Upper lobe of right lung (tissue), 1 donor: ENCODE measurements at regions not wholly inside any gene's neighbourhood (a gene's known extent, or its start where the extent isn't known, plus 50 kb on each side); places are given as distances from the start of the nearest gene placed in this dataset.
"Not testable (repeated sequence)": the region's sequence is repeated elsewhere in the genome, so short reads cannot be mapped to it uniquely, and the experiment has no call there.

Experiments
- ATAC-seq: fragments of 200-7000 bp; cut with Tn5 transposase; one replicate; pipeline ENCODE4 v1.9.1; 2020; ENCODE audit warnings: mild to moderate bottlenecking, moderate library complexity
- DNase-seq: peaks from one replicate; pipeline ENCODE4 v3.0.0-alpha.2; 2020
- H3K27ac ChIP-seq: fragments of 200-600 bp; one replicate; pipeline ENCODE4 v1.8.0; 2022
- H3K27me3 ChIP-seq: fragments of 200-600 bp; one replicate; pipeline ENCODE4 v1.8.0; 2022; ENCODE audit warnings: mild to moderate bottlenecking
- H3K36me3 ChIP-seq: fragments of 200-600 bp; one replicate; pipeline ENCODE4 v1.8.0; 2022
- H3K4me1 ChIP-seq: fragments of 200-600 bp; one replicate; pipeline ENCODE4 v1.8.0; 2022
- H3K4me3 ChIP-seq: fragments of 200-600 bp; one replicate; pipeline ENCODE4 v1.8.0; 2022; ENCODE audit warnings: mild to moderate bottlenecking
- H3K9me3 ChIP-seq: fragments of 200-600 bp; one replicate; pipeline ENCODE4 v1.8.0; 2022
- CTCF ChIP-seq: fragments of 200-600 bp; IDR thresholded peaks from one replicate; pipeline ENCODE4 v1.8.0; 2022; ENCODE audit warnings: antibody characterized with exemption
- intact Hi-C: fragments of 100-400 bp; cut with DNase I; formaldehyde crosslinking; loops from one replicate; pipeline ENCODE4 v1.11.0; 2022
- donor health status: DM: no; HTN: yes; CAD: no; lungs with severe emphysema.

DNA sequence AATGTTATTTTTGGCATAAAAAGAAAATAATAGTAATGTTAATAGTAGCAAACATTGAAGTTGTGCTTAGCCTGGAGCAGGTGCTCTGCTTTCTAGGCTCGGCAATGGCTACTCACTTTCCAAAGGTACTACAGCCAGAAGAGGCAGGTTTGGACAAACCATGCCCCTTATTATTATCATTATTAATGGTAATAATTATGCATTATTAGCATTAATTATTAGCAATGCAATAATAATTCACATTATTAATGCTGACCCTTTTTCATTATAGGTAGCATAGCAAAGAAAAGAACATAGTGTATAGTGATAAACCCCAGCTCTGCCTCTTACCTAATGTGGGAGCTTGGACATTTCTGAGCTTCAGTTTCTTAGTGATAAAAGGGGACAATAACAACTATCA lies 171.4 kb downstream of the EDEM1 start:
- Histone ChIP-seq H3K4me3 (no peak overlapping the region), H3K4me1 (no peaks in the 10 kb centered on the region), H3K36me3 (no peaks in the 10 kb centered on the region), H3K9me3 (no peaks in the 10 kb centered on the region), H3K27me3 (no peaks in the 10 kb centered on the region), H3K27ac (no peak overlapping the region)
- ATAC-seq: no peak
- no peak for TF ChIP-seq CTCF
- intact Hi-C loops: no loop called here
- DNase-seq: no peak

DNA sequence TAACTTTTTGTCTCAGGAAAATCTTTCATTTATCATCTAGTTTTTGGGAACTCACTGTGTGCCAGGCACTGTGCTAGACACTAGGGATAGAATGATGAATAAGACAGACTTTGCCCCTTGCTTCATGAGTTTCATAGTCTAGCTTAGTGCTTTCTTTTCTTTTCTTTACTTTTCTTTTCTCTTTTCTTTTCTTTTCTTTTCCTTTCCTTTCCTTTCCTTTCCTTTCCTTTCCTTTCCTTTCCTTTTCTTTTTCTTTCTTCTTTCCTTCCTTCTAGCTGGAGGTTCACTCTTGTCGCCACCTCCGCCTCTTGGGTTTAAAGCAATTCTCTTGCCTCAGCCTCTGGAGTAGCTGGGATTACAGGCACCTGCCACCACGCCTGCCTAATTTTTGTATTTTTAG lies 172.9 kb downstream of the EDEM1 start:
- Histone ChIP-seq H3K27ac (no peak overlapping the region), H3K36me3 (no peaks in the 10 kb centered on the region), H3K4me1 (no peaks in the 10 kb centered on the region), H3K4me3 (no peak overlapping the region), H3K27me3 (no peaks in the 10 kb centered on the region), H3K9me3 (no peaks in the 10 kb centered on the region)
- DNase-seq (no peak), ATAC-seq (no peak)
- intact Hi-C loops: no loop called here
- no peak for TF ChIP-seq CTCF

- Histone ChIP-seq H3K27ac (no peak overlapping the region), H3K36me3 (no peaks in the 10 kb centered on the region), H3K4me3 (no peak overlapping the region), H3K9me3 (no peaks in the 10 kb centered on the region), H3K27me3 (no peaks in the 10 kb centered on the region), H3K4me1 (no peaks in the 10 kb centered on the region)
- ATAC-seq: no peak
- DNase-seq: no peak
- TF ChIP-seq CTCF: no peak
- intact Hi-C loops: no loop called here
These were observed 179.2 kb downstream of the EDEM1 start for GRCh38 chr3:5366746-5367145.

DNA sequence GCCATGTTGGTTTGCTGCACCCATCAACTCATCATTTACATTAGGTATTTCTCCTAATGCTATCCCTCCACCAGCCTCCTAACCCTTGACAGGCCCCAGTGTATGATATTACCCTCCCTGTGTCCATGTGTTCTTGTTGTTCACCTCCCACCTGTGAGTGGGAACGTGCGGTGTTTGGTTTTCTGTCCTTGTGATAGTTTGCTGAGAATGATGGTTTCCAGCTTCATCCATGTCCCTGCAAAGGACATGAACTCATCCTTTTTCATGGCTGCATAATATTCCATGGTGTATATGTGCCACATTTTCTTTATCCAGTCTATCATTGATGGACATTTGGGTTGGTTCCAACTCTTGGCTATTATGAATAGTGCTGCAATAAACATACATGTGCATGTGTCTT lies 184.0 kb downstream of the EDEM1 start:
- intact Hi-C loops, H3K4me3 ChIP-seq, H3K9me3 ChIP-seq, H3K27ac ChIP-seq, ATAC-seq, H3K27me3 ChIP-seq, H3K4me1 ChIP-seq, DNase-seq, H3K36me3 ChIP-seq: not testable (repeated sequence)

DNA sequence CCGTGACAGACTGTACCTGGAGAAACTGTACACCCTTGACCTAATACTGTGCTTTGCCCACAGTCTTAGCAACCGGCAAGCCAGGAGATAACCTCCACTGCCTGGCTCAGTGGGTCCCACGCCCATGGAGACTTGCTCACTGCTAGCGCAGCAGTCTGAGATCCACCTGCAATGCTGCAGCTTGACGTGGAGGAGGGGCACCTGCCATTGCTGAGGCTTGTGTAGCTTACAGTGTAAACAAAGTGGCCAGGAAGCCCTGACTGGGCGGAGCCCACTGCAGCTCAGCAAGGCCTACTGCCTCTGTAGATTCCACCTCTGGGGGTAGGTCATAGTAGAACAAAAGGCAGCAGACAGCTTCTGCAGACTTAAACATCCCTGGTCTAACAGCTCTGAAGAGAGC lies 189.3 kb downstream of the EDEM1 start:
- Histone ChIP-seq H3K9me3 (no peaks in the 10 kb centered on the region), H3K4me3 (no peak overlapping the region), H3K27ac (no peak overlapping the region), H3K4me1 (no peaks in the 10 kb centered on the region), H3K27me3 (no peaks in the 10 kb centered on the region), H3K36me3 (no peaks in the 10 kb centered on the region)
- no peak for TF ChIP-seq CTCF
- DNase-seq (no peak), ATAC-seq (no peak)
- intact Hi-C loops: no loop called here

DNA sequence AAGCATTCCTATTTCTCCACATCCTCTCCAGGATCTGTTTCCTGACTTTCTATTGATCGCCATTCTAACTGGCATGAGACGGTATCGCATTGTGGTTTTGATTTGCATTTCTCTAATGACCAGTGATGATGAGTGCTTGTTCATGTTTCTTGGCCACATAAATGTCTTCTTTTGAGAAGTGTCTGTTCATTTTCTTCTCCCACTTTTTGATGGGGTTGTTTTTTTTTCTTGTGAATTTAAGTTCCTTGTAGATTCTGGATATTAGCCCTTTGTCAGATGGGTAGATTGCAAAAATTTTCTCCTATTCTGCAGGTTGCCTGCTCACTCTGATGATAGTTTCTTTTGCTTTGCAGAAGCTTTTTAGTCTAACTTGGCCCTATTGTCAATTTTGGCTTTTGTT lies 191.8 kb downstream of the EDEM1 start:
- H3K27ac ChIP-seq, DNase-seq: not testable (repeated sequence)

DNA sequence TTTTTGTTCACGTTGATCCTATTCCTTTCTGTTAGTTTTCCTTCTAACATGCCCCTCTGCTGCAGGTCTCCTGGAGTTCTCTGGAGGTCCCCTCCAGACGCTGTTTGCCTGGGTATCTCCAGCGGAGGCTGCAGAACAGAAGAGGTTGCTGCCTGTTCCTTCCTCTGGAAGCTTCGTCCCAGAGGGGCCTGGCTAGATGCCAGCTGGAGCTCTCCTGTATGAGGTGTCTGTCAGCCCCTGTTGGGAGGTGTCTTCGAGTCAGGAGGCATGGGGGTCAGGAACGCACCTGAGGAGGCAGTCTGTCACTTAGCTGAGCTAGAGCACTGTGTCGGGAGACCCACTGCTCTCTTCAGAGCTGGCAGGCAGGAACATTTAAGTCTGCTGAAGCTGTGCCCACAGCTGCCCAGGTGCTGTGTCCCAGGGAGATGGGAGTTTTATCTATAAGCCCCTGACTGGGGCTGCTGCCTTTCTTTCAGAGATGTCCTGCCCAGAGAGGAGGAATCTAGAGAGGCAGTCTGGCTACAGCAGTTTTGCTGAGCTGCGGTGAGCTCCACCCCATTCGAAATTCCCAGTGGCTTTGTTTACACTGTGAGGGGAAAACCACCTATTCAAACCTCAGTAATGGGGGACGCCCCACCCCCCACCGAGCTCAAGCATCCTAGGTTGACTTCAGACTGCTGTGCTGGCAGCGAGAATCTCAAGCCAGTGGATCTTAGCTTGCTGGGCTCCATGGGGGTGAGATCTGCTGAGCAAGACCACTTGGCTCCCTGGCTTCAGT lies 196.2 kb downstream of the EDEM1 start:
- ATAC-seq, H3K27me3 ChIP-seq, DNase-seq, H3K36me3 ChIP-seq, H3K4me1 ChIP-seq, H3K4me3 ChIP-seq, intact Hi-C loops, H3K9me3 ChIP-seq, H3K27ac ChIP-seq: not testable (repeated sequence)

More for the DNA sequence above, 191.8 kb downstream of the EDEM1 start:
- H3K4me3 ChIP-seq, H3K4me1 ChIP-seq, intact Hi-C loops, ATAC-seq, H3K36me3 ChIP-seq, H3K9me3 ChIP-seq, H3K27me3 ChIP-seq: not testable (repeated sequence)
